CD14-positive monocyte (primary cell): ENCODE measurements at regions not wholly inside any gene's neighbourhood (a gene's known extent, or its start where the extent isn't known, plus 50 kb on each side); places are given as distances from the start of the nearest gene placed in this dataset.

Experiments
- DNase-seq, 3 donors: peaks; one replicate each; pipeline ENCODE4 v3.0.0-alpha.2; 2011 to 2022
- H2AFZ ChIP-seq: 2 replicates; pipeline ENCODE4 v1.6.0; 2012; ENCODE audit warnings: mild to moderate bottlenecking, low read depth, low read length, inconsistent platforms; ENCODE audit not compliant: insufficient read depth, poor library complexity, severe bottlenecking
- H3K27ac ChIP-seq, 2 donors: 1 replicate in 1 of 2; 2 replicates in 1 of 2; pipeline ENCODE4 v1.5.1; 2012 to 2013; ENCODE audit warnings: low read length in 2 of 2, control low read depth in 1 of 2, inconsistent platforms in 1 of 2, low read depth in 1 of 2, mild to moderate bottlenecking in 1 of 2
- H3K27me3 ChIP-seq, 2 donors: one replicate each; pipeline versions ENCODE4 v1.6.0 to v1.6.1; 2011 to 2013; ENCODE audit warnings: low read length in 2 of 2; ENCODE audit not compliant: control insufficient read depth in 2 of 2, insufficient read depth in 2 of 2
- H3K36me3 ChIP-seq, 2 donors: replicated peaks in 1 of 2; 1 replicate in 1 of 2; 2 replicates in 1 of 2; pipeline versions ENCODE4 v1.5.1 to v1.6.1; 2012 to 2013; ENCODE audit warnings: low read length in 2 of 2, control low read depth in 1 of 2, inconsistent platforms in 1 of 2, mild to moderate bottlenecking in 1 of 2; ENCODE audit not compliant: insufficient read depth in 2 of 2, control insufficient read depth in 1 of 2
- H3K4me1 ChIP-seq, 2 donors: 1 replicate in 1 of 2; 2 replicates in 1 of 2; pipeline versions ENCODE4 v1.5.1 to v1.6.1; 2012 to 2013; ENCODE audit warnings: low read length in 2 of 2, control low read depth in 1 of 2, inconsistent platforms in 1 of 2, mild to moderate bottlenecking in 1 of 2, moderate library complexity in 1 of 2; ENCODE audit not compliant: insufficient read depth in 2 of 2, control insufficient read depth in 1 of 2
- H3K4me2 ChIP-seq: replicated peaks from 2 replicates; pipeline ENCODE3; 2012; ENCODE audit warnings: low read length, moderate library complexity, mild to moderate bottlenecking; ENCODE audit not compliant: poor library complexity, severe bottlenecking; ENCODE audit errors: extremely low read depth
- H3K4me3 ChIP-seq, 3 experiments: fragments of 200-600 bp in 1 of 3; sonication (generic) in 1 of 3; replicated peaks in 1 of 3; 1 replicate in 2 of 3; 2 replicates in 1 of 3; pipeline ENCODE4 v1.5.1; 2011 to 2013; ENCODE audit warnings: low read length in 3 of 3, mild to moderate bottlenecking in 3 of 3, control low read depth in 2 of 3, low read depth in 2 of 3, inconsistent platforms in 1 of 3, moderate library complexity in 1 of 3
- H3K79me2 ChIP-seq: 2 replicates; pipeline ENCODE4 v1.6.0; 2012; ENCODE audit warnings: mild to moderate bottlenecking, control low read depth, inconsistent platforms, low read length, moderate library complexity; ENCODE audit not compliant: insufficient read depth
- H3K9ac ChIP-seq: 2 replicates; pipeline ENCODE4 v1.6.0; 2017; ENCODE audit warnings: low read length, mild to moderate bottlenecking; ENCODE audit not compliant: insufficient read depth, poor library complexity, severe bottlenecking
- H3K9me3 ChIP-seq, 2 donors: replicated peaks in 1 of 2; 1 replicate in 1 of 2; 2 replicates in 1 of 2; pipeline versions ENCODE4 v1.5.1 to v1.6.1; 2012 to 2013; ENCODE audit warnings: low read length in 2 of 2, control low read depth in 1 of 2; ENCODE audit not compliant: control insufficient read depth in 1 of 2, insufficient read depth in 1 of 2
- H4K20me1 ChIP-seq: 2 replicates; pipeline ENCODE4 v1.6.0; 2012; ENCODE audit warnings: mild to moderate bottlenecking, low read length, control low read depth, moderate library complexity; ENCODE audit not compliant: insufficient read depth
- H3K27ac Mint-ChIP-seq, 7 donors: one replicate each; pipeline ENCODE4 v1.8.0; 2020; ENCODE audit warnings: mild to moderate bottlenecking in 7 of 7, mixed read lengths in 7 of 7, moderate library complexity in 6 of 7, inconsistent platforms in 2 of 7
- H3K27me3 Mint-ChIP-seq, 3 donors: one replicate each; pipeline ENCODE4 v1.8.0; 2021 to 2022; ENCODE audit warnings: low read depth in 3 of 3, mild to moderate bottlenecking in 3 of 3, mixed read lengths in 3 of 3, moderate library complexity in 3 of 3, inconsistent platforms in 1 of 3
- H3K36me3 Mint-ChIP-seq, 2 donors: one replicate each; pipeline ENCODE4 v1.8.0; 2020; ENCODE audit warnings: mixed read lengths in 2 of 2, inconsistent platforms in 1 of 2, mild to moderate bottlenecking in 1 of 2
- H3K4me1 Mint-ChIP-seq: one replicate; pipeline ENCODE4 v1.8.0; 2020; ENCODE audit warnings: mild to moderate bottlenecking, mixed read lengths
- H3K4me3 Mint-ChIP-seq, 2 donors: one replicate each; pipeline ENCODE4 v1.8.0; 2020; ENCODE audit warnings: mild to moderate bottlenecking in 2 of 2, mixed read lengths in 2 of 2, moderate library complexity in 1 of 2
- H3K9me3 Mint-ChIP-seq, 7 donors: one replicate each; pipeline ENCODE4 v1.8.0; 2020 to 2022; ENCODE audit warnings: mixed read lengths in 7 of 7, mild to moderate bottlenecking in 6 of 7, moderate library complexity in 6 of 7, inconsistent platforms in 2 of 7
- CTCF ChIP-seq: fragments of 200-600 bp; IDR thresholded peaks from one replicate; pipeline ENCODE4 v1.8.0; 2022; ENCODE audit warnings: antibody characterized with exemption, mild to moderate bottlenecking
- WGBS: methylation state at CpG from one replicate; pipeline ENCODE4 v1.1.5; 2013; ENCODE audit warnings: missing lambda C conversion rate; ENCODE audit not compliant: insufficient coverage; 5-methylcytosine and 5-hydroxymethylcytosine counted together
- intact Hi-C, 2 donors: fragments of 100-400 bp; cut with micrococcal nuclease; formaldehyde crosslinking; loops; one replicate each; pipeline versions ENCODE4 v1.15.0 to v1.15.1; 2023

GRCh38 chr13:76014406-76015318 is 378.5 kb downstream of the LMO7 start:
- no peaks in the 10 kb centered on the region for H3K79me2 ChIP-seq
- Mint-ChIP-seq H3K27ac (no peak overlapping the region), H3K4me3 (no peak overlapping the region), H3K4me1 (peaks cover 4% of the 10 kb centered on the region), H3K9me3 (peaks cover 0 to 2% (median 0%) of the 10 kb centered on the region in 7 donors), H3K36me3 (no peaks in the 10 kb centered on the region), H3K27me3 (no peaks in the 10 kb centered on the region)
- H3K4me1 ChIP-seq = no peaks in the 10 kb centered on the region
- no peak overlapping the region for H3K27ac ChIP-seq
- H3K9ac ChIP-seq = no peak overlapping the region
- no peaks in the 10 kb centered on the region for H3K27me3 ChIP-seq
- H2AFZ ChIP-seq = no peak overlapping the region
- no peaks in the 10 kb centered on the region for H4K20me1 ChIP-seq
- WGBS = no CpG with 5 or more reads among the region's 5 CpGs
- H3K36me3 ChIP-seq = no peaks in the 10 kb centered on the region
- DNase-seq = no peak
- H3K4me2 ChIP-seq = no peak overlapping the region
- H3K4me3 ChIP-seq = no peak overlapping the region
- no peaks in the 10 kb centered on the region for H3K9me3 ChIP-seq
- intact Hi-C loops = no loop called here
- TF ChIP-seq CTCF = no peak

- Histone ChIP-seq H3K79me2 (no peaks in the 10 kb centered on the region), H3K9me3 (no peaks in the 10 kb centered on the region), H3K27me3 (no peaks in the 10 kb centered on the region), H3K27ac (no peak overlapping the region), H3K9ac (no peak overlapping the region), H3K4me2 (no peak overlapping the region), H3K4me1 (no peaks in the 10 kb centered on the region), H3K36me3 (no peaks in the 10 kb centered on the region), H4K20me1 (no peaks in the 10 kb centered on the region), H3K4me3 (no peak overlapping the region), H2AFZ (no peak overlapping the region)
- Mint-ChIP-seq H3K4me3 (no peak overlapping the region), H3K27me3 (no peaks in the 10 kb centered on the region), H3K36me3 (no peaks in the 10 kb centered on the region), H3K27ac (no peak overlapping the region), H3K4me1 (peaks cover 4% of the 10 kb centered on the region), H3K9me3 (peaks cover 0 to 2% (median 0%) of the 10 kb centered on the region in 7 donors)
- 100% methylated on average over 1 of the region's 2 CpGs for WGBS
- no peak for TF ChIP-seq CTCF
- intact Hi-C loops = no loop called here
- no peak for DNase-seq
Observed at GRCh38 chr13:76012091-76012721, 376.1 kb downstream of the LMO7 start.
